Breast epithelium (tissue), 4 donors: ENCODE measurements at regions not wholly inside any gene's neighbourhood (a gene's known extent, or its start where the extent isn't known, plus 50 kb on each side); places are given as distances from the start of the nearest gene placed in this dataset.

ENCODE experiments used
- DNase-seq, 2 donors: peaks; one replicate each; pipeline ENCODE4 v3.0.0-alpha.2; 2019; ENCODE audit warnings: low spot score in 2 of 2
- H3K27ac ChIP-seq, 2 donors: fragments of 200-600 bp; sonication (generic) in 1 of 2; one replicate each; pipeline ENCODE4 v1.5.1; 2016 to 2019; ENCODE audit warnings: mild to moderate bottlenecking in 1 of 2
- H3K27me3 ChIP-seq, 2 donors: fragments of 200-600 bp; sonication (generic) in 1 of 2; one replicate each; pipeline versions ENCODE4 v1.5.1 to v1.6.0; 2017 to 2019; ENCODE audit warnings: control low read depth in 1 of 2, mild to moderate bottlenecking in 1 of 2
- H3K36me3 ChIP-seq: fragments of 200-600 bp; one replicate; pipeline ENCODE4 v1.5.1; 2019
- H3K4me1 ChIP-seq, 2 donors: fragments of 200-600 bp; sonication (generic); one replicate each; pipeline ENCODE4 v1.5.1; 2016 to 2019; ENCODE audit warnings: control low read depth in 1 of 2
- H3K4me3 ChIP-seq, 3 donors: fragments of 200-600 bp; sonication (generic); 1 replicate in 2 of 3; 2 replicates in 1 of 3; pipeline ENCODE4 v1.5.1; 2016 to 2019; ENCODE audit warnings: mild to moderate bottlenecking in 3 of 3, moderate library complexity in 2 of 3
- H3K9me3 ChIP-seq, 2 donors: fragments of 200-600 bp; sonication (generic) in 1 of 2; one replicate each; pipeline ENCODE4 v1.5.1; 2016 to 2019; ENCODE audit warnings: control low read depth in 1 of 2
- POLR2A ChIP-seq: fragments of 450-650 bp; IDR thresholded peaks from one replicate; pipeline ENCODE4 v1.6.1; 2016; ENCODE audit warnings: antibody characterized with exemption, mild to moderate bottlenecking, moderate library complexity
- POLR2AphosphoS5 ChIP-seq, 3 donors: sonication (generic); formaldehyde crosslinking; IDR thresholded peaks; one replicate each; pipeline ENCODE4 v1.6.1; 2017; ENCODE audit warnings: antibody characterized with exemption in 3 of 3
- intact Hi-C: fragments of 100-400 bp; cut with DNase I; formaldehyde crosslinking; loops from one replicate; pipeline ENCODE4 v1.15.1; 2023; ENCODE audit warnings: low total_unique reads
- TF ChIP-seq, protein P1 (sequence below), 3 donors: fragments of 450-650 bp; IDR thresholded peaks; one replicate each; pipeline ENCODE4 v1.5.1; 2016 to 2017; ENCODE audit warnings: antibody characterized with exemption in 3 of 3, mild to moderate bottlenecking in 3 of 3, moderate library complexity in 3 of 3

DNA sequence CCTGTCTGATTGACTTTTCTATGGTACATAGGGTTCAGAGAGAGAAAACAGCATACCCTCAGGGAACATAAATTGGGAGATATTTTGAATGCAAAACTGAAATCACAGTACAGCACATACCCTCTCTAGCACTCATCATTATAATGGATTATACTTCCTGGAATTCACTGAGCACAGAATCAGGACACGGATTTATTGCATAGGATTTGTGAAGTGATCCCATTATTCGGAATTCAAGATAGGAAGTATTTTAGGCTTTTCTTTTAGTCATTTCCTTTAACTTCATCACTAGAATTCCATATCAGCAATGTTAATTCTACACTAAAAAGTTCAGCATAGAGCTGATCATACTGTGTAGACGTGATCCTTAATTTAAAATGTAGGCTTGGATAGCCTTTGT lies 407.0 kb downstream of the PID1 start:
- intact Hi-C loops = no loop called here

DNA sequence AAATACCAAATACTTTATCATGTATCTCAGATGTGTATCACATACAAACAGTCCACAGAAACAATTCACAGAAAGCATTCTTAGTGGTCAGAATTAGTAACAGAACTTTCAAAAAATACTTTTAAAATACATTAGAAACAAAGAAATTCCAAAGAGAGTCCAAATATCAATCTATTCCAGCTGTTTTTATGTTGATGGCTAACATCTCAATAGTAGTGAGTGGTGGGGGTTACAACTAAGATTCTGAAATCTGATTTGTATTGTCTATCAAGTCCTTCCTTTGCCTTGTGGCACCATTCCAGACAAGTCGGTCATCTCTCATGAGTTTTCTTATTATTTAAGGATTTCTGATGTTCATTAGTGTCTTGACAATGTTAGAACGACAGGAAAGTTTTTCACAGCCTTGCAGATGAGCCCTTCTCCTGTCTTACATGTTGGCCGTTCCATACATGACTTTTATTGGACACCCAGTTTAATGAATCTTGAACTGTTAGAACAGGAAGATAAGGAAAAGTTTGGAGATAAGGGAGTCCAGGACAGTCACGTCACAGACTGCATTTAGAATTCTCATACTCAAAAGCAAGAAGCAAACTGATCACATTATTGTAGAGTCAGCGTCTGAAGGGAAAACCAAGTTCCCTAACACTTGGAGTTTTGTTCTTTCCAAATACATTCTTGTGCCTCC lies 410.3 kb downstream of the PID1 start:
- no peak for TF ChIP-seq POLR2AphosphoS5 (IDR thresholded peaks at IDR 0.05)
- H3K27me3 ChIP-seq = no peaks in the 10 kb centered on the region
- H3K27ac ChIP-seq = no peak overlapping the region
- DNase-seq = no peak
- H3K36me3 ChIP-seq = no peaks in the 10 kb centered on the region
- no peaks in the 10 kb centered on the region for H3K9me3 ChIP-seq
- no peak overlapping the region for H3K4me3 ChIP-seq
- intact Hi-C loops = no loop called here
- H3K4me1 ChIP-seq = no peaks in the 10 kb centered on the region

More for the DNA sequence above, 407.0 kb downstream of the PID1 start:
- Histone ChIP-seq H3K27ac (no peak overlapping the region), H3K9me3 (no peaks in the 10 kb centered on the region), H3K27me3 (no peaks in the 10 kb centered on the region), H3K36me3 (no peaks in the 10 kb centered on the region), H3K4me1 (no peaks in the 10 kb centered on the region), H3K4me3 (no peak overlapping the region)
- DNase-seq = no peak
- TF ChIP-seq POLR2AphosphoS5 (IDR thresholded peaks at IDR 0.05) = no peak

DNA sequence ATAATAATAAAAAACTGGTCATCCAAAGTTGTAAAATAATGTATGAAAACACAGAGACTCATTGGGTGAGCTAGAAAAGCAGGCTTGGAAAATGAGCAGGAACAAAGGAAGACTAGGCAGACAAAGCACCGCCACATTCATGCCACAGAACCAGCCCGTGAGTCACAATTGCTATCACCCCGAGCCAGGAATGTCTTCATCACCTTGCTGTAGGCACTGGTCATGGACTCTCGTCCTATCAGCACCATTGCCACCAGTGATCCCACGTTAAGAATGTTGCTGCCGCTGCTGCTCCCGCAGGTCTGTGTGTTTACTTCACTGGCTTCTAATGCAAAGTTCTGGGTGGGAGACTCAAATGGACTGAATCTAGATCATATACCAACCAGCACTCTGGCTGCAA lies 417.9 kb downstream of the PID1 start:
- Histone ChIP-seq H3K36me3 (no peaks in the 10 kb centered on the region), H3K27me3 (no peaks in the 10 kb centered on the region), H3K4me1 (no peaks in the 10 kb centered on the region), H3K27ac (no peak overlapping the region), H3K4me3 (no peak overlapping the region), H3K9me3 (no peaks in the 10 kb centered on the region)
- DNase-seq = no peak
- TF ChIP-seq, protein P1, sequence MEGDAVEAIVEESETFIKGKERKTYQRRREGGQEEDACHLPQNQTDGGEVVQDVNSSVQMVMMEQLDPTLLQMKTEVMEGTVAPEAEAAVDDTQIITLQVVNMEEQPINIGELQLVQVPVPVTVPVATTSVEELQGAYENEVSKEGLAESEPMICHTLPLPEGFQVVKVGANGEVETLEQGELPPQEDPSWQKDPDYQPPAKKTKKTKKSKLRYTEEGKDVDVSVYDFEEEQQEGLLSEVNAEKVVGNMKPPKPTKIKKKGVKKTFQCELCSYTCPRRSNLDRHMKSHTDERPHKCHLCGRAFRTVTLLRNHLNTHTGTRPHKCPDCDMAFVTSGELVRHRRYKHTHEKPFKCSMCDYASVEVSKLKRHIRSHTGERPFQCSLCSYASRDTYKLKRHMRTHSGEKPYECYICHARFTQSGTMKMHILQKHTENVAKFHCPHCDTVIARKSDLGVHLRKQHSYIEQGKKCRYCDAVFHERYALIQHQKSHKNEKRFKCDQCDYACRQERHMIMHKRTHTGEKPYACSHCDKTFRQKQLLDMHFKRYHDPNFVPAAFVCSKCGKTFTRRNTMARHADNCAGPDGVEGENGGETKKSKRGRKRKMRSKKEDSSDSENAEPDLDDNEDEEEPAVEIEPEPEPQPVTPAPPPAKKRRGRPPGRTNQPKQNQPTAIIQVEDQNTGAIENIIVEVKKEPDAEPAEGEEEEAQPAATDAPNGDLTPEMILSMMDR (IDR thresholded peaks at IDR 0.05) = no peak
- TF ChIP-seq POLR2AphosphoS5 (IDR thresholded peaks at IDR 0.05) (no peak), POLR2A (no peak)
- intact Hi-C loops = no loop called here

DNA sequence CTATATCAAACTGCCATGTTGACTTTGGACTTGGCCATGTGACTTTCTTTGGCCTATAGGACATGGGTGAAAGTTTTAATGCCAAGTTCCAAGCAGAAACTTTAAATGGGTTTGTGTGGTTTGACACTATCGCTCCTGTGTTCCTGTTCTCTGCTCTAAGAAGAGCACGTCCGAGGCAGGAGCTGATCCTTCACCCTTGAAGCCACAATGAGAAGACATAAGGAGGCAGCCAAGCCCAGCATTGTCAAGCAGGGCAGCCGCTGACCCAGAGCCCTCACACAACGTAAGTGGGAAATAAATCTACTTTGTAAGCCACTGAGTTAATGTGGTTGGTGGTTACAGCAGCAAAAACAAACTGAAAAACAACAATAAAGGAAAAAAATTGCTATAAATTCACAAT lies 422.4 kb downstream of the PID1 start:
- Histone ChIP-seq H3K36me3 (no peaks in the 10 kb centered on the region), H3K4me3 (no peak overlapping the region), H3K27ac (no peak overlapping the region), H3K27me3 (no peaks in the 10 kb centered on the region), H3K9me3 (no peaks in the 10 kb centered on the region), H3K4me1 (no peaks in the 10 kb centered on the region)
- DNase-seq = no peak
- intact Hi-C loops = no loop called here
- TF ChIP-seq POLR2AphosphoS5 (IDR thresholded peaks at IDR 0.05) (no peak), POLR2A (no peak)
- TF ChIP-seq, protein P1 (IDR thresholded peaks at IDR 0.05) = no peak

DNA sequence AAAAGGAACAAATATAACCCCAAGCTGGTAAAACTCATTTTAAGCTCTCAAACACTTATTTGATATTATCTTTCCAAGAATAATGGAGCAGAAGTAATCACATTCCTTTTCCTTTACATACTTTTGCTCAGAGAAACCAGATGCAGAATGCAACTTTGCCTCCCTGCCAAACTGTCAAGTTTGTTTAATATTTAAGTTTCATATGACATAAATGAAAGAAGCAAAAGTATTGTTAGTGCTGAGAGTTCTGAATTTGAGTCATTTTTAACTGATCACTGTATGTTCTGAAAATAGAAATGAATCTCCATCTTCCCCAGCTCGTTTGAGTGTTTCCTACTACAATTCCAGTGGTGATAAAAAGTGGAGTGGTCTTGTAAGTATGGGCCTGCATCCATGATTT lies 423.4 kb downstream of the PID1 start:
- TF ChIP-seq, protein P1 (IDR thresholded peaks at IDR 0.05) = no peak
- TF ChIP-seq POLR2AphosphoS5 (IDR thresholded peaks at IDR 0.05) = no peak
- TF ChIP-seq POLR2A = no peak
- no peaks in the 10 kb centered on the region for H3K27me3 ChIP-seq
- H3K36me3 ChIP-seq = no peaks in the 10 kb centered on the region
- no peaks in the 10 kb centered on the region for H3K9me3 ChIP-seq
- DNase-seq = no peak
- no peaks in the 10 kb centered on the region for H3K4me1 ChIP-seq
- no peak overlapping the region for H3K27ac ChIP-seq
- intact Hi-C loops = no loop called here
- H3K4me3 ChIP-seq = no peak overlapping the region

DNA sequence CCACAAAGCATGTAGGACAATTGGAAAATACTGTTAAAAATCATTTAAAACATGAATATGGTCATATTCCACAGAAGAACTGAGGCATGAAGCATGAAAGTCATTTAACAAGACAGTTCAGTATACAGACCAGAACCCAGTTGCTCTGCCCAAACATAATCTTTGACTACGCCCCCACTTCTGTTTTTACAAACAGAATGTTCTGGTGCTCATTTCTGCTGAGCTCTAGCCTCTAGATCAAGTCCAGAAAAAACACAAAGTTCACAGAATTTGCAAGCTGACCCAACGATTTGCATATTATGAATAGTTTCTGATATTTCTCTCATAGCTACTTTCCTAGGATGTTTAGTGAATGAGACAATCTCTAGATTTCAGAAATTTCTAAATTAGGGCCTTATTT lies 424.9 kb downstream of the PID1 start:
- no peaks in the 10 kb centered on the region for H3K9me3 ChIP-seq
- H3K27ac ChIP-seq = no peak overlapping the region
- DNase-seq = no peak
- H3K36me3 ChIP-seq = no peaks in the 10 kb centered on the region
- H3K4me1 ChIP-seq = no peaks in the 10 kb centered on the region
- intact Hi-C loops = no loop called here
- no peaks in the 10 kb centered on the region for H3K27me3 ChIP-seq
- H3K4me3 ChIP-seq = no peak overlapping the region
- TF ChIP-seq POLR2A (no peak), POLR2AphosphoS5 (IDR thresholded peaks at IDR 0.05) (no peak)
- TF ChIP-seq, protein P1 (IDR thresholded peaks at IDR 0.05) = no peak
